Neural cell (in vitro differentiated cells): ENCODE measurements at regions not wholly inside any gene's neighbourhood (a gene's known extent, or its start where the extent isn't known, plus 50 kb on each side); places are given as distances from the start of the nearest gene placed in this dataset.

Experiments used
- H2AFZ ChIP-seq: fragments of 200-600, 300-800 bp; sonication (generic), shearing (Covaris generic); 2 replicates; pipeline ENCODE4 v1.6.0; 2014; ENCODE audit warnings: low read depth, mild to moderate bottlenecking, antibody characterized with exemption, low read length, moderate library complexity
- H3F3A ChIP-seq: fragments of 200-600 bp; shearing (Covaris generic); 2 replicates; pipeline ENCODE4 v1.6.1; 2016; ENCODE audit warnings: mild to moderate bottlenecking, moderate library complexity, mixed read lengths, antibody characterized with exemption, low read length; ENCODE audit not compliant: insufficient read depth, poor library complexity, severe bottlenecking
- H3K27ac ChIP-seq: fragments of 200-600, 300-800 bp; sonication (generic), shearing (Covaris generic); 2 replicates; pipeline ENCODE4 v1.5.1; 2014; ENCODE audit warnings: mild to moderate bottlenecking, low read length, moderate library complexity
- H3K27me3 ChIP-seq: fragments of 300-800, 200-600 bp; sonication (generic), shearing (Covaris generic); 2 replicates; pipeline ENCODE4 v1.6.0; 2014; ENCODE audit warnings: mild to moderate bottlenecking, low read depth, low read length, moderate library complexity; ENCODE audit not compliant: insufficient read depth
- H3K36me3 ChIP-seq: fragments of 300-800, 200-600 bp; sonication (generic), shearing (Covaris generic); 2 replicates; pipeline ENCODE4 v1.5.1; 2014; ENCODE audit warnings: mild to moderate bottlenecking, antibody characterized with exemption, low read length, moderate library complexity; ENCODE audit not compliant: insufficient read depth
- H3K4me2 ChIP-seq: fragments of 300-800, 200-600 bp; sonication (generic), shearing (Covaris generic); 2 replicates; pipeline ENCODE4 v1.6.0; 2014; ENCODE audit warnings: mild to moderate bottlenecking, low read length
- H3K4me3 ChIP-seq: fragments of 300-800, 200-600 bp; sonication (generic), shearing (Covaris generic); 2 replicates; pipeline ENCODE4 v1.5.1; 2014; ENCODE audit warnings: mild to moderate bottlenecking, low read length, moderate library complexity
- H3K79me2 ChIP-seq: fragments of 200-600 bp; shearing (Covaris generic); replicated peaks from 2 replicates; pipeline ENCODE4 v1.6.0; 2014; ENCODE audit warnings: mild to moderate bottlenecking, low read length, moderate library complexity; ENCODE audit not compliant: insufficient read depth
- H3K9ac ChIP-seq: fragments of 300-800, 200-600 bp; sonication (generic), shearing (Covaris generic); 2 replicates; pipeline ENCODE4 v1.6.1; 2016; ENCODE audit warnings: mild to moderate bottlenecking, low read length, mixed read lengths
- H3K9me2 ChIP-seq: fragments of 200-600 bp; shearing (Covaris generic); 2 replicates; pipeline ENCODE4 v1.6.1; 2016; ENCODE audit warnings: mild to moderate bottlenecking, low read length, mixed read lengths; ENCODE audit not compliant: insufficient read depth
- H3K9me3 ChIP-seq: fragments of 200-600, 300-800 bp; sonication (generic), shearing (Covaris generic); 2 replicates; pipeline ENCODE4 v1.6.1; 2016; ENCODE audit warnings: mild to moderate bottlenecking, mixed run types, low read length, moderate library complexity, mixed read lengths
- H4K20me1 ChIP-seq: fragments of 200-600 bp; shearing (Covaris generic); 2 replicates; pipeline ENCODE4 v1.6.1; 2016; ENCODE audit warnings: mild to moderate bottlenecking, mixed run types; ENCODE audit not compliant: insufficient read depth
- CTCF ChIP-seq: fragments of 450-650 bp; IDR thresholded peaks from 2 replicates; pipeline ENCODE4 v1.5.1; 2014; ENCODE audit warnings: antibody characterized with exemption, mild to moderate bottlenecking, moderate library complexity; ENCODE audit not compliant: poor library complexity, severe bottlenecking
- EP300 ChIP-seq: fragments of 450-650 bp; conservative IDR thresholded peaks from 2 replicates; pipeline ENCODE4 v1.6.1; 2014; ENCODE audit warnings: antibody characterized with exemption, mild to moderate bottlenecking, moderate library complexity; ENCODE audit not compliant: poor library complexity, severe bottlenecking
- EZH2 ChIP-seq: fragments of 200-600, 300-800 bp; shearing (Covaris generic), sonication (generic); IDR thresholded peaks from 2 replicates; pipeline ENCODE4 v1.6.1; 2014; ENCODE audit warnings: antibody characterized with exemption, low read length, borderline replicate concordance, mild to moderate bottlenecking; ENCODE audit not compliant: insufficient read depth, poor library complexity, severe bottlenecking
- MXI1 ChIP-seq: fragments of 450-650 bp; conservative IDR thresholded peaks from 2 replicates; pipeline ENCODE4 v1.6.1; 2014; ENCODE audit warnings: antibody characterized with exemption, mild to moderate bottlenecking; ENCODE audit not compliant: poor library complexity, severe bottlenecking
- POLR2AphosphoS5 ChIP-seq: IDR thresholded peaks from 2 replicates; pipeline ENCODE4 v1.6.1; 2012
- RAD21 ChIP-seq: fragments of 450-650 bp; conservative IDR thresholded peaks from 2 replicates; pipeline ENCODE4 v1.6.1; 2014; ENCODE audit warnings: antibody characterized with exemption, mild to moderate bottlenecking, moderate library complexity
- REST ChIP-seq: IDR thresholded peaks from 2 replicates; pipeline ENCODE4 v1.6.1; 2012; ENCODE audit warnings: borderline replicate concordance
- SMC3 ChIP-seq: fragments of 450-650 bp; conservative IDR thresholded peaks from 2 replicates; pipeline ENCODE4 v1.6.1; 2014; ENCODE audit warnings: antibody characterized with exemption, mild to moderate bottlenecking, moderate library complexity; ENCODE audit not compliant: poor library complexity
- TAF1 ChIP-seq: IDR thresholded peaks from 2 replicates; pipeline ENCODE4 v1.6.1; 2012; ENCODE audit warnings: low read depth

GRCh38 chr9:95586326-95586725 is 69.6 kb upstream of the PTCH1 start:
- no peak overlapping the region for H3K4me3 ChIP-seq
- no peaks in the 10 kb centered on the region for H4K20me1 ChIP-seq
- no peaks in the 10 kb centered on the region for H3F3A ChIP-seq
- TF ChIP-seq REST (no peak), EP300 (no peak), POLR2AphosphoS5 (no peak), MXI1 (no peak), RAD21 (no peak)
- no peaks in the 10 kb centered on the region for H3K36me3 ChIP-seq
- H2AFZ ChIP-seq: no peak overlapping the region
- no peak overlapping the region for H3K27ac ChIP-seq
- no peaks in the 10 kb centered on the region for H3K9me2 ChIP-seq
- H3K9me3 ChIP-seq: no peaks in the 10 kb centered on the region
- H3K9ac ChIP-seq: no peak overlapping the region
- no peaks in the 10 kb centered on the region for H3K79me2 ChIP-seq
- no peaks in the 10 kb centered on the region for H3K27me3 ChIP-seq
- H3K4me2 ChIP-seq: no peak overlapping the region

- no peaks in the 10 kb centered on the region for H3K36me3 ChIP-seq
- no peak overlapping the region for H2AFZ ChIP-seq
- H3K4me2 ChIP-seq: no peak overlapping the region
- no peaks in the 10 kb centered on the region for H3K9me2 ChIP-seq
- H4K20me1 ChIP-seq: no peaks in the 10 kb centered on the region
- H3F3A ChIP-seq: no peaks in the 10 kb centered on the region
- no peak overlapping the region for H3K27ac ChIP-seq
- TF ChIP-seq MXI1 (no peak), RAD21 (no peak), EP300 (no peak), SMC3 (no peak), EZH2 (no peak), CTCF (no peak), POLR2AphosphoS5 (no peak), TAF1 (no peak), REST (no peak)
- no peaks in the 10 kb centered on the region for H3K9me3 ChIP-seq
- no peak overlapping the region for H3K9ac ChIP-seq
- no peak overlapping the region for H3K4me3 ChIP-seq
- no peaks in the 10 kb centered on the region for H3K27me3 ChIP-seq
- H3K79me2 ChIP-seq: no peaks in the 10 kb centered on the region
Observed at GRCh38 chr9:95585824-95586223, 69.1 kb upstream of the PTCH1 start.
